HepG2 (cell line): ENCODE measurements at regions not wholly inside any gene's neighbourhood (a gene's known extent, or its start where the extent isn't known, plus 50 kb on each side); places are given as distances from the start of the nearest gene placed in this dataset.

Experiments used
- ATAC-seq: fragments of 200-7000 bp; cut with Tn5 transposase; 3 replicates; pipeline ENCODE4 v1.9.1; 2020; ENCODE audit warnings: mild to moderate bottlenecking, moderate library complexity
- BruUV-seq: library from RNA; stranded (reverse); fragments of 400-500 nt; replicated peaks from 2 replicates; lab custom pipeline; 2021; lab: Mats Ljungman, UMichigan
- CTCF ChIA-PET: fragments of 300-600 bp; formaldehyde crosslinking; extraction: SDS; loops from one replicate; lab custom pipeline; 2021; ENCODE audit warnings: low total read pairs, inconsistent platforms, low intra/inter-chr PET ratio; lab: Yijun Ruan, JAX
- POLR2A ChIA-PET: fragments of 350-600 bp; sonication (Branson Sonifier 250); formaldehyde crosslinking; loops from one replicate; lab custom pipeline; 2020; ENCODE audit warnings: antibody characterized with exemption, inconsistent platforms; lab: Yijun Ruan, JAX
- DNase-seq: peaks from one replicate; pipeline ENCODE4 v3.0.0-alpha.2; 2015; ENCODE audit warnings: low spot score
- FAIRE-seq: peaks from 3 replicates; lab custom pipeline; 2011; peaks lifted over from hg19 to GRCh38; lab: Jason Lieb, UNC
- H2AFZ ChIP-seq: one replicate; pipeline ENCODE4 v1.6.1; 2011; ENCODE audit warnings: low read length, inconsistent platforms
- H3K27ac ChIP-seq: fragments of 300-600 bp; 3 replicates; pipeline ENCODE4 v1.8.0; 2011; ENCODE audit warnings: mixed run types, mild to moderate bottlenecking, mixed read lengths, low read length, inconsistent platforms; ENCODE audit not compliant: insufficient read depth; ENCODE audit errors: extremely low read length
- H3K27me3 ChIP-seq, 2 experiments: fragments of 200-600 bp in 1 of 2; 2 replicates in 1 of 2; 3 replicates in 1 of 2; pipeline versions ENCODE4 v1.6.0 to v1.8.0; 2011; ENCODE audit warnings: low read length in 2 of 2, mild to moderate bottlenecking in 2 of 2, moderate library complexity in 2 of 2, inconsistent platforms in 1 of 2; ENCODE audit not compliant: insufficient read depth in 2 of 2, control insufficient read depth in 1 of 2
- H3K36me3 ChIP-seq, 2 experiments: fragments of 200-600 bp in 1 of 2; replicated peaks in 1 of 2; 2 replicates in 1 of 2; 3 replicates in 1 of 2; pipeline versions ENCODE4 v1.5.1 to v1.8.0; 2011; ENCODE audit warnings: low read length in 2 of 2, inconsistent platforms in 1 of 2; ENCODE audit not compliant: insufficient read depth in 2 of 2, control insufficient read depth in 1 of 2
- H3K4me1 ChIP-seq: 2 replicates; pipeline ENCODE4 v1.5.1; 2012; ENCODE audit warnings: low read length, inconsistent platforms; ENCODE audit not compliant: insufficient read depth
- H3K4me2 ChIP-seq: 2 replicates; pipeline ENCODE4 v1.6.0; 2011; ENCODE audit warnings: low read depth, low read length, inconsistent platforms
- H3K4me3 ChIP-seq, 3 experiments: fragments of 200-600 bp in 1 of 3; sonication (generic), shearing (Covaris generic) in 1 of 3; replicated peaks in 1 of 3; 2 replicates each; pipeline ENCODE4 v1.5.1; 2011 to 2016; ENCODE audit warnings: low read length in 3 of 3, inconsistent platforms in 2 of 3, low read depth in 2 of 3, mild to moderate bottlenecking in 2 of 3, control low read depth in 1 of 3, mixed read lengths in 1 of 3; ENCODE audit not compliant: insufficient read depth in 1 of 3
- H3K79me2 ChIP-seq: one replicate; pipeline ENCODE4 v1.6.1; 2011; ENCODE audit warnings: low read length, inconsistent platforms; ENCODE audit not compliant: insufficient read depth
- H3K9ac ChIP-seq: 2 replicates; pipeline ENCODE4 v1.6.0; 2011; ENCODE audit warnings: mild to moderate bottlenecking, low read depth, low read length, inconsistent platforms; ENCODE audit not compliant: insufficient read depth
- H3K9me3 ChIP-seq: 2 replicates; pipeline ENCODE4 v1.5.1; 2012; ENCODE audit warnings: mild to moderate bottlenecking, low read length
- H4K20me1 ChIP-seq: 2 replicates; pipeline ENCODE4 v1.6.0; 2011; ENCODE audit warnings: inconsistent platforms, mild to moderate bottlenecking, low read length, moderate library complexity; ENCODE audit not compliant: insufficient read depth
- KDM1A ChIP-seq: IDR thresholded peaks from 2 replicates; pipeline ENCODE4 v1.6.1; 2016; ENCODE audit warnings: missing compliant biosample characterization
- NR2F1 ChIP-seq, 2 experiments: fragments of 450-650 bp in 1 of 2; formaldehyde crosslinking in 1 of 2; IDR thresholded peaks; 2 replicates each; pipeline versions ENCODE4 v1.5.0 to v1.6.1; 2016 to 2020; ENCODE audit warnings: mild to moderate bottlenecking in 1 of 2, missing compliant biosample characterization in 1 of 2, missing genetic modification reagents in 1 of 2, moderate library complexity in 1 of 2
- PHF20 ChIP-seq: sonication (generic); formaldehyde crosslinking; IDR thresholded peaks from 2 replicates; pipeline ENCODE4 v1.5.0; 2020; ENCODE audit warnings: mild to moderate bottlenecking, missing genetic modification reagents
- SIN3A ChIP-seq: IDR thresholded peaks from 2 replicates; pipeline ENCODE4 v1.6.1; 2011; ENCODE audit warnings: low read depth, mild to moderate bottlenecking, control low read depth, low read length, borderline replicate concordance
- TCF12 ChIP-seq, 2 experiments: fragments of 450-650 bp in 1 of 2; sonication (generic) in 1 of 2; formaldehyde crosslinking in 1 of 2; IDR thresholded peaks; 2 replicates each; pipeline versions ENCODE4 v1.6.1 to v1.8.0; 2017 to 2022; ENCODE audit warnings: antibody characterized with exemption in 1 of 2, mild to moderate bottlenecking in 1 of 2, missing genetic modification reagents in 1 of 2, moderate library complexity in 1 of 2
- ZBTB38 ChIP-seq: sonication (generic); formaldehyde crosslinking; IDR thresholded peaks from 2 replicates; pipeline ENCODE4 v1.5.1; 2020; ENCODE audit warnings: mild to moderate bottlenecking, missing genetic modification reagents
- ZNF3 ChIP-seq: IDR thresholded peaks from 2 replicates; pipeline ENCODE4 v1.7.0; 2017; ENCODE audit warnings: inconsistent platforms
- ZNF605 ChIP-seq: sonication (generic); formaldehyde crosslinking; IDR thresholded peaks from 2 replicates; pipeline ENCODE4 v1.8.0; 2022; ENCODE audit warnings: mild to moderate bottlenecking, missing genetic modification reagents
- ZNF616 ChIP-seq: sonication (generic); formaldehyde crosslinking; IDR thresholded peaks from 2 replicates; pipeline ENCODE4 v1.5.0; 2020; ENCODE audit warnings: low read depth, mild to moderate bottlenecking, missing genetic modification reagents
- ZNF83 ChIP-seq: sonication (generic); formaldehyde crosslinking; IDR thresholded peaks from 2 replicates; pipeline ENCODE4 v1.4.0; 2020; ENCODE audit warnings: missing genetic modification reagents, mild to moderate bottlenecking, borderline replicate concordance
- WGBS: methylation state at CpG from one replicate; pipeline ENCODE4 v1.1.6; 2017; ENCODE audit warnings: low lambda C conversion rate; 5-methylcytosine and 5-hydroxymethylcytosine counted together
- in situ Hi-C: cut with HindIII; loops from 2 replicates; pipeline ENCODE4 v1.10.0; 2017; ENCODE audit warnings: low pct_unique_long_range_greater_than_20kb; ENCODE audit not compliant: extremely low pct_ligation_motif_present
- intact Hi-C: fragments of 100-400 bp; cut with micrococcal nuclease; formaldehyde crosslinking; loops from one replicate; pipeline ENCODE4 v1.10.0; 2022; ENCODE audit not compliant: unreplicated experiment
- TF ChIP-seq, protein P1 (sequence below): IDR thresholded peaks from 2 replicates; pipeline ENCODE4 v1.6.1; 2012; ENCODE audit warnings: low read length, improper control_type of control experiment
- TF ChIP-seq, protein P2 (sequence below): IDR thresholded peaks from 2 replicates; pipeline ENCODE4 v1.6.1; 2016; ENCODE audit warnings: missing genetic modification reagents, missing compliant biosample characterization
- TF ChIP-seq, protein P3 (sequence below): sonication (generic); formaldehyde crosslinking; IDR thresholded peaks from 2 replicates; pipeline ENCODE4 v1.4.0; 2020; ENCODE audit warnings: mild to moderate bottlenecking, missing genetic modification reagents
- TF ChIP-seq, protein P4 (sequence below): sonication (generic); formaldehyde crosslinking; IDR thresholded peaks from 2 replicates; pipeline ENCODE4 v1.5.0; 2020; ENCODE audit warnings: mild to moderate bottlenecking, missing genetic modification reagents, borderline replicate concordance

DNA sequence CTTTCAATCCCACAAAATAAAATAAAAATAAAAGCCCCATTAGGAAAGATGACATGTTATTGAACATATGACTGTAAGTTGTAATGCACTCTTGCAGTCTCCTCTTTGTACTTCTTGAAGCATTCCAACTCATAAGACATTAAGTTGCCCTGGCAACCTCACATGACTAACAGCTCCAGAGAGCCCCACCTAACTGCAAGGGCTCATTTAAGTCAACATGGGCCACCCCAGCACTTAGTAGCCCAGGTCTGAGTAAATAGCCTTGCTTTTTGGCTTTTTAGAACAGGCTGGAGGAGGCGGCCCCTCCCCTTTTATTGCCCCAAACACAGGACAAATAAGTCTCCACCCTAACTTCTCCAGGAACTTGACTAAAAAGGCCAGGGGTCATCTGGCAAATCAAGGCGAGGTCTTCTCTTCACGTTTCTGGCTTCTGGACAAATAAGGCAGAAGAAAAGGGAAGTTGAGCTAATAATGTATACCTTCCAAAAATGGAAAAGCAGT lies 135.1 kb downstream of the TMCO5A start (continued):
- no peak for TF ChIP-seq PHF20 (CRISPR knock-in tag)
- no peak for TF ChIP-seq TCF12 (IDR thresholded peaks at IDR 0.05)
- no peak for TF ChIP-seq TCF12 (CRISPR knock-in tag; IDR thresholded peaks at IDR 0.05)
- TF ChIP-seq, protein P1, sequence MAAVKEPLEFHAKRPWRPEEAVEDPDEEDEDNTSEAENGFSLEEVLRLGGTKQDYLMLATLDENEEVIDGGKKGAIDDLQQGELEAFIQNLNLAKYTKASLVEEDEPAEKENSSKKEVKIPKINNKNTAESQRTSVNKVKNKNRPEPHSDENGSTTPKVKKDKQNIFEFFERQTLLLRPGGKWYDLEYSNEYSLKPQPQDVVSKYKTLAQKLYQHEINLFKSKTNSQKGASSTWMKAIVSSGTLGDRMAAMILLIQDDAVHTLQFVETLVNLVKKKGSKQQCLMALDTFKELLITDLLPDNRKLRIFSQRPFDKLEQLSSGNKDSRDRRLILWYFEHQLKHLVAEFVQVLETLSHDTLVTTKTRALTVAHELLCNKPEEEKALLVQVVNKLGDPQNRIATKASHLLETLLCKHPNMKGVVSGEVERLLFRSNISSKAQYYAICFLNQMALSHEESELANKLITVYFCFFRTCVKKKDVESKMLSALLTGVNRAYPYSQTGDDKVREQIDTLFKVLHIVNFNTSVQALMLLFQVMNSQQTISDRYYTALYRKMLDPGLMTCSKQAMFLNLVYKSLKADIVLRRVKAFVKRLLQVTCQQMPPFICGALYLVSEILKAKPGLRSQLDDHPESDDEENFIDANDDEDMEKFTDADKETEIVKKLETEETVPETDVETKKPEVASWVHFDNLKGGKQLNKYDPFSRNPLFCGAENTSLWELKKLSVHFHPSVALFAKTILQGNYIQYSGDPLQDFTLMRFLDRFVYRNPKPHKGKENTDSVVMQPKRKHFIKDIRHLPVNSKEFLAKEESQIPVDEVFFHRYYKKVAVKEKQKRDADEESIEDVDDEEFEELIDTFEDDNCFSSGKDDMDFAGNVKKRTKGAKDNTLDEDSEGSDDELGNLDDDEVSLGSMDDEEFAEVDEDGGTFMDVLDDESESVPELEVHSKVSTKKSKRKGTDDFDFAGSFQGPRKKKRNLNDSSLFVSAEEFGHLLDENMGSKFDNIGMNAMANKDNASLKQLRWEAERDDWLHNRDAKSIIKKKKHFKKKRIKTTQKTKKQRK, result no peak
- no peak for TF ChIP-seq ZNF83 (CRISPR knock-in tag)
- no peak for TF ChIP-seq ZBTB38 (CRISPR knock-in tag)
- TF ChIP-seq, protein P2, sequence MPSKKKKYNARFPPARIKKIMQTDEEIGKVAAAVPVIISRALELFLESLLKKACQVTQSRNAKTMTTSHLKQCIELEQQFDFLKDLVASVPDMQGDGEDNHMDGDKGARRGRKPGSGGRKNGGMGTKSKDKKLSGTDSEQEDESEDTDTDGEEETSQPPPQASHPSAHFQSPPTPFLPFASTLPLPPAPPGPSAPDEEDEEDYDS, result no peak
- no peak for TF ChIP-seq ZNF605 (CRISPR knock-in tag)
- TF ChIP-seq, all 625 proteins: peak for 0

DNA sequence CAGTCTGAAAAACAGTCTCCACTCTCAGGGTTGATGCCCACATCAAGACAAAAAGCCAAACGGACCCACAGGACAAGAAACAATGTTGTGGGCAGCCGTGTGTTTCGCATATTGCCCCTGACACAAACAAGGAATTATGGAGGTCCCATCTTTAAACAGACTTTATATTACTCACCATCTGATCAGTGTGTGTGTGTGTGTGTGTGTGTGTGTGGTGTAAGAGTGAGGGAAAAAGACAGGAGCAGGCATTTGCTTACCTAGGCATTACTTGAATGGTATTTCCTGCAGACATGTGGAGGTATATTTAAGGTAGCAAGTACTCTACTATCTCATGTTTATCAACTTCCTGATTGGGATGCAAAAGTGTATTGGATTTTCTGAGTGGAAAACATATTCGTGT lies 136.3 kb downstream of the TMCO5A start:
- no peaks in the 10 kb centered on the region for H3K9me3 ChIP-seq
- no TSS peak for BruUV-seq
- ChIA-PET POLR2A (no interaction called here), CTCF (no interaction called here)
- no peaks in the 10 kb centered on the region for H4K20me1 ChIP-seq
- H3K4me1 ChIP-seq, result peaks cover 15% of the 10 kb centered on the region
- H2AFZ ChIP-seq, result no peak overlapping the region
- no peak overlapping the region for H3K27ac ChIP-seq
- WGBS, result 90% methylated on average over 4 of the region's 4 CpGs
- in situ Hi-C loops, result loop anchor here (5.0 to 10.0 kb wide), 2 partner anchors 184 to 282 kb away; partner anchors contain the start of gene SPRED1
- no peaks in the 10 kb centered on the region for H3K79me2 ChIP-seq
- no peak for FAIRE-seq
- no peaks in the 10 kb centered on the region; a peak in 1 of 5 replicates for H3K27me3 ChIP-seq
- no peak for ATAC-seq
- no peak overlapping the region for H3K4me2 ChIP-seq
- no peak for DNase-seq
- no peak overlapping the region for H3K9ac ChIP-seq
- intact Hi-C loops, result no loop called here
- H3K36me3 ChIP-seq, result no peaks in the 10 kb centered on the region
- no peak overlapping the region for H3K4me3 ChIP-seq
- no peak for TF ChIP-seq KDM1A (CRISPR knock-in tag)
- TF ChIP-seq, protein P3, sequence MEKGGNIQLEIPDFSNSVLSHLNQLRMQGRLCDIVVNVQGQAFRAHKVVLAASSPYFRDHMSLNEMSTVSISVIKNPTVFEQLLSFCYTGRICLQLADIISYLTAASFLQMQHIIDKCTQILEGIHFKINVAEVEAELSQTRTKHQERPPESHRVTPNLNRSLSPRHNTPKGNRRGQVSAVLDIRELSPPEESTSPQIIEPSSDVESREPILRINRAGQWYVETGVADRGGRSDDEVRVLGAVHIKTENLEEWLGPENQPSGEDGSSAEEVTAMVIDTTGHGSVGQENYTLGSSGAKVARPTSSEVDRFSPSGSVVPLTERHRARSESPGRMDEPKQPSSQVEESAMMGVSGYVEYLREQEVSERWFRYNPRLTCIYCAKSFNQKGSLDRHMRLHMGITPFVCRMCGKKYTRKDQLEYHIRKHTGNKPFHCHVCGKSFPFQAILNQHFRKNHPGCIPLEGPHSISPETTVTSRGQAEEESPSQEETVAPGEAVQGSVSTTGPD (CRISPR knock-in tag), result no peak
- TF ChIP-seq, protein P4, sequence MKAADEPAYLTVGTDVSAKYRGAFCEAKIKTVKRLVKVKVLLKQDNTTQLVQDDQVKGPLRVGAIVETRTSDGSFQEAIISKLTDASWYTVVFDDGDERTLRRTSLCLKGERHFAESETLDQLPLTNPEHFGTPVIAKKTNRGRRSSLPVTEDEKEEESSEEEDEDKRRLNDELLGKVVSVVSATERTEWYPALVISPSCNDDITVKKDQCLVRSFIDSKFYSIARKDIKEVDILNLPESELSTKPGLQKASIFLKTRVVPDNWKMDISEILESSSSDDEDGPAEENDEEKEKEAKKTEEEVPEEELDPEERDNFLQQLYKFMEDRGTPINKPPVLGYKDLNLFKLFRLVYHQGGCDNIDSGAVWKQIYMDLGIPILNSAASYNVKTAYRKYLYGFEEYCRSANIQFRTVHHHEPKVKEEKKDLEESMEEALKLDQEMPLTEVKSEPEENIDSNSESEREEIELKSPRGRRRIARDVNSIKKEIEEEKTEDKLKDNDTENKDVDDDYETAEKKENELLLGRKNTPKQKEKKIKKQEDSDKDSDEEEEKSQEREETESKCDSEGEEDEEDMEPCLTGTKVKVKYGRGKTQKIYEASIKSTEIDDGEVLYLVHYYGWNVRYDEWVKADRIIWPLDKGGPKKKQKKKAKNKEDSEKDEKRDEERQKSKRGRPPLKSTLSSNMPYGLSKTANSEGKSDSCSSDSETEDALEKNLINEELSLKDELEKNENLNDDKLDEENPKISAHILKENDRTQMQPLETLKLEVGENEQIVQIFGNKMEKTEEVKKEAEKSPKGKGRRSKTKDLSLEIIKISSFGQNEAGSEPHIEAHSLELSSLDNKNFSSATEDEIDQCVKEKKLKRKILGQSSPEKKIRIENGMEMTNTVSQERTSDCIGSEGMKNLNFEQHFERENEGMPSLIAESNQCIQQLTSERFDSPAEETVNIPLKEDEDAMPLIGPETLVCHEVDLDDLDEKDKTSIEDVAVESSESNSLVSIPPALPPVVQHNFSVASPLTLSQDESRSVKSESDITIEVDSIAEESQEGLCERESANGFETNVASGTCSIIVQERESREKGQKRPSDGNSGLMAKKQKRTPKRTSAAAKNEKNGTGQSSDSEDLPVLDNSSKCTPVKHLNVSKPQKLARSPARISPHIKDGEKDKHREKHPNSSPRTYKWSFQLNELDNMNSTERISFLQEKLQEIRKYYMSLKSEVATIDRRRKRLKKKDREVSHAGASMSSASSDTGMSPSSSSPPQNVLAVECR (CRISPR knock-in tag), result no peak
- TF ChIP-seq ZNF3 (CRISPR knock-in tag), result no peak
- no peak for TF ChIP-seq SIN3A
- TF ChIP-seq ZNF616, result no peak
- no peak for TF ChIP-seq NR2F1 (CRISPR knock-in tag; IDR thresholded peaks at IDR 0.05)
